ENCODE measurements at regions not wholly inside any gene's neighbourhood (a gene's known extent, or its start where the extent isn't known, plus 50 kb on each side); places are given as distances from the start of the nearest gene placed in this dataset.

DNA sequence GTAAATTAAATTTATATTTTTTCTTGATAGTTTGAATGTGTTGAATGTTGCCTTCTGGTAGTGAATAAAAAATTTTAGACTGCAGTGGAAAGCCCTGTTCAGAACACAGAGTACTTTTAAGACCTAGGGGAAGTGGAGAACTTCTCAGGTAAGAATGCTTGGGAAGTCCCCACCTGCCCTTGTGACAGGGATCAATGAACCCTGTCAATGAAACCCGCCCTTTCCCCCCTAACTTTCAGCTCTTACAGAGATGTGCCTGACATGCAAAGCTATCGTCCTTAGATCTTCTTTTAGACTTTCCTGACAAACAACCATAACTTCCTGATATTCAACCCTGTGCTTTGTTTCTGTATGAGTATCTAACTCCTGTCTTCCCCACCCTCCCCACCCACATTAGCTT lies 562.7 kb downstream of the TLE4 start (continued):
- TF ChIP-seq, protein P1, sequence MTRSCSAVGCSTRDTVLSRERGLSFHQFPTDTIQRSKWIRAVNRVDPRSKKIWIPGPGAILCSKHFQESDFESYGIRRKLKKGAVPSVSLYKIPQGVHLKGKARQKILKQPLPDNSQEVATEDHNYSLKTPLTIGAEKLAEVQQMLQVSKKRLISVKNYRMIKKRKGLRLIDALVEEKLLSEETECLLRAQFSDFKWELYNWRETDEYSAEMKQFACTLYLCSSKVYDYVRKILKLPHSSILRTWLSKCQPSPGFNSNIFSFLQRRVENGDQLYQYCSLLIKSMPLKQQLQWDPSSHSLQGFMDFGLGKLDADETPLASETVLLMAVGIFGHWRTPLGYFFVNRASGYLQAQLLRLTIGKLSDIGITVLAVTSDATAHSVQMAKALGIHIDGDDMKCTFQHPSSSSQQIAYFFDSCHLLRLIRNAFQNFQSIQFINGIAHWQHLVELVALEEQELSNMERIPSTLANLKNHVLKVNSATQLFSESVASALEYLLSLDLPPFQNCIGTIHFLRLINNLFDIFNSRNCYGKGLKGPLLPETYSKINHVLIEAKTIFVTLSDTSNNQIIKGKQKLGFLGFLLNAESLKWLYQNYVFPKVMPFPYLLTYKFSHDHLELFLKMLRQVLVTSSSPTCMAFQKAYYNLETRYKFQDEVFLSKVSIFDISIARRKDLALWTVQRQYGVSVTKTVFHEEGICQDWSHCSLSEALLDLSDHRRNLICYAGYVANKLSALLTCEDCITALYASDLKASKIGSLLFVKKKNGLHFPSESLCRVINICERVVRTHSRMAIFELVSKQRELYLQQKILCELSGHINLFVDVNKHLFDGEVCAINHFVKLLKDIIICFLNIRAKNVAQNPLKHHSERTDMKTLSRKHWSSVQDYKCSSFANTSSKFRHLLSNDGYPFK (CRISPR knock-in tag; IDR thresholded peaks at IDR 0.05; ENCODE audit: borderline replicate concordance): no peak
- TF ChIP-seq NAIF1 (CRISPR knock-in tag; IDR thresholded peaks at IDR 0.05; ENCODE audit: borderline replicate concordance): no peak
- TF ChIP-seq TBX3 (IDR thresholded peaks at IDR 0.05; ENCODE audit: borderline replicate concordance): no peak
- TF ChIP-seq MAF1 (CRISPR knock-in tag; IDR thresholded peaks at IDR 0.05; ENCODE audit: borderline replicate concordance): no peak
- TF ChIP-seq, protein P2, sequence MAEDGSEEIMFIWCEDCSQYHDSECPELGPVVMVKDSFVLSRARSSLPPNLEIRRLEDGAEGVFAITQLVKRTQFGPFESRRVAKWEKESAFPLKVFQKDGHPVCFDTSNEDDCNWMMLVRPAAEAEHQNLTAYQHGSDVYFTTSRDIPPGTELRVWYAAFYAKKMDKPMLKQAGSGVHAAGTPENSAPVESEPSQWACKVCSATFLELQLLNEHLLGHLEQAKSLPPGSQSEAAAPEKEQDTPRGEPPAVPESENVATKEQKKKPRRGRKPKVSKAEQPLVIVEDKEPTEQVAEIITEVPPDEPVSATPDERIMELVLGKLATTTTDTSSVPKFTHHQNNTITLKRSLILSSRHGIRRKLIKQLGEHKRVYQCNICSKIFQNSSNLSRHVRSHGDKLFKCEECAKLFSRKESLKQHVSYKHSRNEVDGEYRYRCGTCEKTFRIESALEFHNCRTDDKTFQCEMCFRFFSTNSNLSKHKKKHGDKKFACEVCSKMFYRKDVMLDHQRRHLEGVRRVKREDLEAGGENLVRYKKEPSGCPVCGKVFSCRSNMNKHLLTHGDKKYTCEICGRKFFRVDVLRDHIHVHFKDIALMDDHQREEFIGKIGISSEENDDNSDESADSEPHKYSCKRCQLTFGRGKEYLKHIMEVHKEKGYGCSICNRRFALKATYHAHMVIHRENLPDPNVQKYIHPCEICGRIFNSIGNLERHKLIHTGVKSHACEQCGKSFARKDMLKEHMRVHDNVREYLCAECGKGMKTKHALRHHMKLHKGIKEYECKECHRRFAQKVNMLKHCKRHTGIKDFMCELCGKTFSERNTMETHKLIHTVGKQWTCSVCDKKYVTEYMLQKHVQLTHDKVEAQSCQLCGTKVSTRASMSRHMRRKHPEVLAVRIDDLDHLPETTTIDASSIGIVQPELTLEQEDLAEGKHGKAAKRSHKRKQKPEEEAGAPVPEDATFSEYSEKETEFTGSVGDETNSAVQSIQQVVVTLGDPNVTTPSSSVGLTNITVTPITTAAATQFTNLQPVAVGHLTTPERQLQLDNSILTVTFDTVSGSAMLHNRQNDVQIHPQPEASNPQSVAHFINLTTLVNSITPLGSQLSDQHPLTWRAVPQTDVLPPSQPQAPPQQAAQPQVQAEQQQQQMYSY (CRISPR knock-in tag; IDR thresholded peaks at IDR 0.05): no peak
- no peak for TF ChIP-seq ATF1 (CRISPR knock-in tag; IDR thresholded peaks at IDR 0.05)
- TF ChIP-seq, protein P3, sequence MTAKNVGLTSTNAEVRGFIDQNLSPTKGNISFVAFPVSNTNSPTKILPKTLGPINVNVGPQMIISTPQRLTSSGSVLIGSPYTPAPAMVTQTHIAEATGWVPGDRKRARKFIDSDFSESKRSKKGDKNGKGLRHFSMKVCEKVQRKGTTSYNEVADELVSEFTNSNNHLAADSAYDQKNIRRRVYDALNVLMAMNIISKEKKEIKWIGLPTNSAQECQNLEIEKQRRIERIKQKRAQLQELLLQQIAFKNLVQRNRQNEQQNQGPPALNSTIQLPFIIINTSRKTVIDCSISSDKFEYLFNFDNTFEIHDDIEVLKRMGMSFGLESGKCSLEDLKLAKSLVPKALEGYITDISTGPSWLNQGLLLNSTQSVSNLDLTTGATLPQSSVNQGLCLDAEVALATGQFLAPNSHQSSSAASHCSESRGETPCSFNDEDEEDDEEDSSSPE (CRISPR knock-in tag; IDR thresholded peaks at IDR 0.05): no peak
- TF ChIP-seq ZNF496 (CRISPR knock-in tag; IDR thresholded peaks at IDR 0.05; ENCODE audit: insufficient replicate concordance): no peak
